ENCODE measurements at regions not wholly inside any gene's neighbourhood (a gene's known extent, or its start where the extent isn't known, plus 50 kb on each side); places are given as distances from the start of the nearest gene placed in this dataset.
"Not testable (repeated sequence)": the region's sequence is repeated elsewhere in the genome, so short reads cannot be mapped to it uniquely, and the experiment has no call there.

- peaks cover 4% of the 10 kb centered on the region for H3K36me3 Mint-ChIP-seq (ENCODE audit: insufficient read depth)
- no peak for TF ChIP-seq CTCF (IDR thresholded peaks at IDR 0.05; ENCODE audit: unreplicated experiment)
- DNase-seq (ENCODE audit: low spot score, unreplicated experiment) = no peak
- H3K4me3 Mint-ChIP-seq (ENCODE audit: low read depth) = no peak overlapping the region
- H3K27ac Mint-ChIP-seq = no peak overlapping the region
- H3K4me1 Mint-ChIP-seq (ENCODE audit: low read depth) = peaks cover 7% of the 10 kb centered on the region
- H3K27me3 Mint-ChIP-seq = peaks cover 25% of the 10 kb centered on the region
- H3K9me3 Mint-ChIP-seq (ENCODE audit: low read depth) = peaks cover 2% of the 10 kb centered on the region
Measured at GRCh38 chr2:234865586-234865985, 86.2 kb upstream of the SH3BP4 start.

GRCh38 chr2:234865040-234865439 lies 86.8 kb upstream of the SH3BP4 start:
- no peak for DNase-seq (ENCODE audit: low spot score, unreplicated experiment)
- H3K4me3 Mint-ChIP-seq (ENCODE audit: low read depth) = no peak overlapping the region
- H3K9me3 Mint-ChIP-seq (ENCODE audit: low read depth) = peaks cover 2% of the 10 kb centered on the region
- H3K4me1 Mint-ChIP-seq (ENCODE audit: low read depth) = peaks cover 5% of the 10 kb centered on the region
- H3K27ac Mint-ChIP-seq = no peak overlapping the region
- H3K36me3 Mint-ChIP-seq (ENCODE audit: insufficient read depth) = peaks cover 4% of the 10 kb centered on the region
- TF ChIP-seq CTCF (IDR thresholded peaks at IDR 0.05; ENCODE audit: unreplicated experiment) = no peak
- H3K27me3 Mint-ChIP-seq = peaks cover 19% of the 10 kb centered on the region

- Mint-ChIP-seq H3K4me3 (ENCODE audit: low read depth) (no peak overlapping the region), H3K9me3 (ENCODE audit: low read depth) (peaks cover 2% of the 10 kb centered on the region), H3K27ac (no peak overlapping the region), H3K4me1 (ENCODE audit: low read depth) (peaks cover 7% of the 10 kb centered on the region), H3K27me3 (peaks cover 18% of the 10 kb centered on the region), H3K36me3 (ENCODE audit: insufficient read depth) (peaks cover 4% of the 10 kb centered on the region)
- no peak for TF ChIP-seq CTCF (IDR thresholded peaks at IDR 0.05; ENCODE audit: unreplicated experiment)
- DNase-seq (ENCODE audit: low spot score, unreplicated experiment) = no peak
Measured at GRCh38 chr2:234864506-234864905, 87.3 kb upstream of the SH3BP4 start.

GRCh38 chr2:234863043-234863934 lies 88.5 kb upstream of the SH3BP4 start:
- no peak overlapping the region for H3K4me3 Mint-ChIP-seq (ENCODE audit: low read depth)
- H3K9me3 Mint-ChIP-seq (ENCODE audit: low read depth) = no peaks in the 10 kb centered on the region
- H3K27ac Mint-ChIP-seq = no peak overlapping the region
- DNase-seq (ENCODE audit: low spot score, unreplicated experiment) = no peak
- peaks cover 7% of the 10 kb centered on the region for H3K4me1 Mint-ChIP-seq (ENCODE audit: low read depth)
- peaks cover 15% of the 10 kb centered on the region for H3K27me3 Mint-ChIP-seq
- no peak for TF ChIP-seq CTCF (IDR thresholded peaks at IDR 0.05; ENCODE audit: unreplicated experiment)
- H3K36me3 Mint-ChIP-seq (ENCODE audit: insufficient read depth) = peaks cover 4% of the 10 kb centered on the region

- no peak overlapping the region for H3K4me3 Mint-ChIP-seq (ENCODE audit: low read depth)
- H3K27ac Mint-ChIP-seq = no peak overlapping the region
- no peak for TF ChIP-seq CTCF (IDR thresholded peaks at IDR 0.05; ENCODE audit: unreplicated experiment)
Measured at GRCh38 chr2:234861841-234862735, 89.7 kb upstream of the SH3BP4 start.

GRCh38 chr2:234859330-234859872 lies 92.4 kb upstream of the SH3BP4 start:
- not testable (repeated sequence) for DNase-seq (ENCODE audit: low spot score, unreplicated experiment); H3K27ac Mint-ChIP-seq; H3K9me3 Mint-ChIP-seq (ENCODE audit: low read depth); H3K4me3 Mint-ChIP-seq (ENCODE audit: low read depth); H3K36me3 Mint-ChIP-seq (ENCODE audit: insufficient read depth); H3K27me3 Mint-ChIP-seq; H3K4me1 Mint-ChIP-seq (ENCODE audit: low read depth)

More at GRCh38 chr2:234861841-234862735, 89.7 kb upstream of the SH3BP4 start:
- H3K27me3 Mint-ChIP-seq = peaks cover 11% of the 10 kb centered on the region
- H3K9me3 Mint-ChIP-seq (ENCODE audit: low read depth) = no peaks in the 10 kb centered on the region
- peaks cover 7% of the 10 kb centered on the region for H3K4me1 Mint-ChIP-seq (ENCODE audit: low read depth)
- no peak for DNase-seq (ENCODE audit: low spot score, unreplicated experiment)
- peaks cover 3% of the 10 kb centered on the region for H3K36me3 Mint-ChIP-seq (ENCODE audit: insufficient read depth)

All from progenitor cell of endocrine pancreas (in vitro differentiated cells).